GM23338 (cell line): ENCODE measurements at regions not wholly inside any gene's neighbourhood (a gene's known extent, or its start where the extent isn't known, plus 50 kb on each side); places are given as distances from the start of the nearest gene placed in this dataset.

ENCODE experiments used
- ATAC-seq: fragments of 200-7000 bp; cut with Tn5 transposase; 3 replicates; pipeline ENCODE4 v1.9.1; 2020
- DNase-seq: peaks from one replicate; pipeline ENCODE4 v3.0.0-alpha.2; 2015; ENCODE audit warnings: low spot score
- H2AFZ ChIP-seq: fragments of 200-600 bp; sonication (generic); 2 replicates; pipeline ENCODE4 v1.8.0; 2016; ENCODE audit warnings: antibody characterized with exemption, mild to moderate bottlenecking, moderate library complexity
- H3F3A ChIP-seq: fragments of 200-600 bp; sonication (generic); replicated peaks from 2 replicates; pipeline ENCODE4 v1.8.0; 2017; ENCODE audit warnings: antibody characterized with exemption, mixed run types, low read depth
- H3K27ac ChIP-seq: fragments of 200-600 bp; sonication (generic); 2 replicates; pipeline ENCODE4 v1.6.1; 2016; ENCODE audit warnings: low read depth
- H3K27me3 ChIP-seq: fragments of 200-600 bp; sonication (generic); 2 replicates; pipeline ENCODE4 v1.8.0; 2016; ENCODE audit warnings: mild to moderate bottlenecking, mixed run types, moderate library complexity; ENCODE audit not compliant: insufficient read depth
- H3K36me3 ChIP-seq: fragments of 200-600 bp; sonication (generic); 2 replicates; pipeline ENCODE4 v1.8.0; 2016; ENCODE audit warnings: mild to moderate bottlenecking; ENCODE audit not compliant: insufficient read depth
- H3K4me1 ChIP-seq: fragments of 200-600 bp; sonication (generic); 2 replicates; pipeline ENCODE4 v1.8.0; 2016; ENCODE audit warnings: mild to moderate bottlenecking, moderate library complexity; ENCODE audit not compliant: insufficient read depth
- H3K4me2 ChIP-seq: fragments of 200-600 bp; sonication (generic); 2 replicates; pipeline ENCODE4 v1.7.1; 2017; ENCODE audit warnings: mixed run types
- H3K4me3 ChIP-seq: fragments of 200-600 bp; sonication (generic); 2 replicates; pipeline ENCODE4 v1.6.1; 2016; ENCODE audit warnings: mixed run types
- H3K79me2 ChIP-seq: fragments of 200-600 bp; sonication (generic); replicated peaks from 2 replicates; pipeline ENCODE4 v1.8.0; 2017; ENCODE audit warnings: mild to moderate bottlenecking; ENCODE audit not compliant: insufficient read depth
- H3K9me2 ChIP-seq: fragments of 200-600 bp; sonication (generic); 2 replicates; pipeline ENCODE4 v1.8.0; 2017; ENCODE audit not compliant: insufficient read depth
- H4K20me1 ChIP-seq: fragments of 200-600 bp; sonication (generic); replicated peaks from 2 replicates; pipeline ENCODE4 v1.8.0; 2017; ENCODE audit warnings: mild to moderate bottlenecking; ENCODE audit not compliant: insufficient read depth
- H3K27ac Mint-ChIP-seq: 2 replicates; pipeline ENCODE4 v1.8.0; 2020; ENCODE audit warnings: inconsistent platforms, mild to moderate bottlenecking, moderate library complexity, mixed read lengths
- H3K27me3 Mint-ChIP-seq: 3 replicates; pipeline ENCODE4 v1.8.0; 2022; ENCODE audit warnings: low read depth, mild to moderate bottlenecking, moderate library complexity, mixed read lengths, inconsistent platforms; ENCODE audit not compliant: insufficient read depth, poor library complexity
- H3K36me3 Mint-ChIP-seq: 3 replicates; pipeline ENCODE4 v1.8.0; 2021; ENCODE audit warnings: low read depth, mild to moderate bottlenecking, inconsistent platforms, moderate library complexity, mixed read lengths
- H3K4me1 Mint-ChIP-seq: 3 replicates; pipeline ENCODE4 v1.8.0; 2020; ENCODE audit warnings: mild to moderate bottlenecking, inconsistent platforms, mixed read lengths
- H3K4me3 Mint-ChIP-seq: 3 replicates; pipeline ENCODE4 v1.8.0; 2021; ENCODE audit warnings: moderate library complexity, mild to moderate bottlenecking, inconsistent platforms, mixed read lengths
- H3K9me3 Mint-ChIP-seq: 3 replicates; pipeline ENCODE4 v1.8.0; 2020; ENCODE audit warnings: moderate library complexity, mild to moderate bottlenecking, inconsistent platforms, mixed read lengths
- CREB1 ChIP-seq: fragments of 250-450 bp; sonication (Bioruptor Pico); IDR thresholded peaks from 2 replicates; pipeline ENCODE4 v1.5.0; 2020; ENCODE audit warnings: low read depth, mild to moderate bottlenecking, moderate library complexity
- EZH2 ChIP-seq: fragments of 200-600 bp; sonication (generic); IDR thresholded peaks from one replicate; pipeline ENCODE4 v1.8.0; 2017; ENCODE audit warnings: antibody characterized with exemption, mild to moderate bottlenecking, low read depth; ENCODE audit not compliant: unreplicated experiment
- EZH2phosphoT487 ChIP-seq: fragments of 200-600 bp; sonication (generic); IDR thresholded peaks from one replicate; pipeline ENCODE4 v1.8.1; 2018; ENCODE audit warnings: antibody characterized with exemption; ENCODE audit not compliant: unreplicated experiment
- JUNB ChIP-seq: IDR thresholded peaks from one replicate; pipeline ENCODE4 v1.6.1; 2016; ENCODE audit warnings: antibody characterized with exemption; ENCODE audit not compliant: unreplicated experiment
- NANOG ChIP-seq: IDR thresholded peaks from 2 replicates; pipeline ENCODE4 v1.6.1; 2016; ENCODE audit warnings: antibody characterized with exemption, borderline replicate concordance
- POLR2AphosphoS5 ChIP-seq: IDR thresholded peaks from 2 replicates; pipeline ENCODE4 v1.6.1; 2016; ENCODE audit warnings: antibody characterized with exemption, low read depth
- STAT1 ChIP-seq: IDR thresholded peaks from one replicate; pipeline ENCODE4 v1.6.1; 2016; ENCODE audit warnings: antibody characterized with exemption; ENCODE audit not compliant: unreplicated experiment
- ZNF114 ChIP-seq: fragments of 250-450 bp; sonication (Bioruptor Pico); IDR thresholded peaks from 2 replicates; pipeline ENCODE4 v1.5.0; 2020; ENCODE audit warnings: mild to moderate bottlenecking, moderate library complexity
- ZNF331 ChIP-seq: fragments of 250-450 bp; sonication (Bioruptor Pico); IDR thresholded peaks from 2 replicates; pipeline ENCODE4 v1.5.0; 2020; ENCODE audit warnings: low read depth, mild to moderate bottlenecking, moderate library complexity
- TF ChIP-seq, protein P1 (sequence below): fragments of 250-450 bp; sonication (Bioruptor Pico); IDR thresholded peaks from 2 replicates; pipeline ENCODE4 v1.5.0; 2020; ENCODE audit warnings: mild to moderate bottlenecking, moderate library complexity
- TF ChIP-seq, protein P2 (sequence below): IDR thresholded peaks from one replicate; pipeline ENCODE4 v1.6.1; 2018; ENCODE audit warnings: antibody characterized with exemption; ENCODE audit not compliant: unreplicated experiment
- TF ChIP-seq, protein P3 (sequence below): IDR thresholded peaks from 2 replicates; pipeline ENCODE4 v1.6.1; 2016; ENCODE audit warnings: antibody characterized with exemption
- TF ChIP-seq, protein P4 (sequence below), 2 experiments: fragments of 200-600 bp in 1 of 2; sonication (generic) in 1 of 2; conservative IDR thresholded peaks; 2 replicates each; pipeline versions ENCODE4 v1.5.1 to v1.6.1; 2016 to 2017; ENCODE audit warnings: antibody characterized with exemption in 2 of 2, low read depth in 2 of 2, mild to moderate bottlenecking in 2 of 2, moderate library complexity in 1 of 2

DNA sequence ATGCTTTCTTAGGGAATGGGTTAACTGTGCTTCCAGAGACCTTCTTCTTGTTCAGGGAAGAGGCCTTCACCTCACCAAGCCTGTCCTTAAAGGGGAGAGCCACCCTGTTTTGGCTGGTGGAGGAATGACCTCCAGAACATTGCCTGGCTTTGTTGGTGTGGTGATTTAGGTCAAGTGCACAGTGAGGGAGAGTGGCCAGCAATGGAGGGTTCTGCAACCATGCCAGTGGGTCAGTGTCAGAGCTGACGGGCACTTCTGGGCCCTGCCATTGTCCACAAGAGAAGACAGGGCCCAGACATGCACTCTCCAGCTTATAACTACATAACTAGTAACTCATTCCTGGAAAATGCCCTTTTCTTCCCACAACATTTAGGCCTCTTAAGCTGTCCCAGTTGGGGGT is 238.5 kb upstream of the AKR1E2 start:
- Histone ChIP-seq H3F3A (no peaks in the 10 kb centered on the region), H3K4me3 (no peak overlapping the region), H3K4me2 (no peak overlapping the region), H3K36me3 (no peaks in the 10 kb centered on the region), H3K27me3 (no peaks in the 10 kb centered on the region), H3K79me2 (no peaks in the 10 kb centered on the region), H3K27ac (no peak overlapping the region), H2AFZ (no peak overlapping the region), H4K20me1 (no peaks in the 10 kb centered on the region), H3K9me2 (no peaks in the 10 kb centered on the region), H3K4me1 (no peaks in the 10 kb centered on the region)
- TF ChIP-seq, protein P1, sequence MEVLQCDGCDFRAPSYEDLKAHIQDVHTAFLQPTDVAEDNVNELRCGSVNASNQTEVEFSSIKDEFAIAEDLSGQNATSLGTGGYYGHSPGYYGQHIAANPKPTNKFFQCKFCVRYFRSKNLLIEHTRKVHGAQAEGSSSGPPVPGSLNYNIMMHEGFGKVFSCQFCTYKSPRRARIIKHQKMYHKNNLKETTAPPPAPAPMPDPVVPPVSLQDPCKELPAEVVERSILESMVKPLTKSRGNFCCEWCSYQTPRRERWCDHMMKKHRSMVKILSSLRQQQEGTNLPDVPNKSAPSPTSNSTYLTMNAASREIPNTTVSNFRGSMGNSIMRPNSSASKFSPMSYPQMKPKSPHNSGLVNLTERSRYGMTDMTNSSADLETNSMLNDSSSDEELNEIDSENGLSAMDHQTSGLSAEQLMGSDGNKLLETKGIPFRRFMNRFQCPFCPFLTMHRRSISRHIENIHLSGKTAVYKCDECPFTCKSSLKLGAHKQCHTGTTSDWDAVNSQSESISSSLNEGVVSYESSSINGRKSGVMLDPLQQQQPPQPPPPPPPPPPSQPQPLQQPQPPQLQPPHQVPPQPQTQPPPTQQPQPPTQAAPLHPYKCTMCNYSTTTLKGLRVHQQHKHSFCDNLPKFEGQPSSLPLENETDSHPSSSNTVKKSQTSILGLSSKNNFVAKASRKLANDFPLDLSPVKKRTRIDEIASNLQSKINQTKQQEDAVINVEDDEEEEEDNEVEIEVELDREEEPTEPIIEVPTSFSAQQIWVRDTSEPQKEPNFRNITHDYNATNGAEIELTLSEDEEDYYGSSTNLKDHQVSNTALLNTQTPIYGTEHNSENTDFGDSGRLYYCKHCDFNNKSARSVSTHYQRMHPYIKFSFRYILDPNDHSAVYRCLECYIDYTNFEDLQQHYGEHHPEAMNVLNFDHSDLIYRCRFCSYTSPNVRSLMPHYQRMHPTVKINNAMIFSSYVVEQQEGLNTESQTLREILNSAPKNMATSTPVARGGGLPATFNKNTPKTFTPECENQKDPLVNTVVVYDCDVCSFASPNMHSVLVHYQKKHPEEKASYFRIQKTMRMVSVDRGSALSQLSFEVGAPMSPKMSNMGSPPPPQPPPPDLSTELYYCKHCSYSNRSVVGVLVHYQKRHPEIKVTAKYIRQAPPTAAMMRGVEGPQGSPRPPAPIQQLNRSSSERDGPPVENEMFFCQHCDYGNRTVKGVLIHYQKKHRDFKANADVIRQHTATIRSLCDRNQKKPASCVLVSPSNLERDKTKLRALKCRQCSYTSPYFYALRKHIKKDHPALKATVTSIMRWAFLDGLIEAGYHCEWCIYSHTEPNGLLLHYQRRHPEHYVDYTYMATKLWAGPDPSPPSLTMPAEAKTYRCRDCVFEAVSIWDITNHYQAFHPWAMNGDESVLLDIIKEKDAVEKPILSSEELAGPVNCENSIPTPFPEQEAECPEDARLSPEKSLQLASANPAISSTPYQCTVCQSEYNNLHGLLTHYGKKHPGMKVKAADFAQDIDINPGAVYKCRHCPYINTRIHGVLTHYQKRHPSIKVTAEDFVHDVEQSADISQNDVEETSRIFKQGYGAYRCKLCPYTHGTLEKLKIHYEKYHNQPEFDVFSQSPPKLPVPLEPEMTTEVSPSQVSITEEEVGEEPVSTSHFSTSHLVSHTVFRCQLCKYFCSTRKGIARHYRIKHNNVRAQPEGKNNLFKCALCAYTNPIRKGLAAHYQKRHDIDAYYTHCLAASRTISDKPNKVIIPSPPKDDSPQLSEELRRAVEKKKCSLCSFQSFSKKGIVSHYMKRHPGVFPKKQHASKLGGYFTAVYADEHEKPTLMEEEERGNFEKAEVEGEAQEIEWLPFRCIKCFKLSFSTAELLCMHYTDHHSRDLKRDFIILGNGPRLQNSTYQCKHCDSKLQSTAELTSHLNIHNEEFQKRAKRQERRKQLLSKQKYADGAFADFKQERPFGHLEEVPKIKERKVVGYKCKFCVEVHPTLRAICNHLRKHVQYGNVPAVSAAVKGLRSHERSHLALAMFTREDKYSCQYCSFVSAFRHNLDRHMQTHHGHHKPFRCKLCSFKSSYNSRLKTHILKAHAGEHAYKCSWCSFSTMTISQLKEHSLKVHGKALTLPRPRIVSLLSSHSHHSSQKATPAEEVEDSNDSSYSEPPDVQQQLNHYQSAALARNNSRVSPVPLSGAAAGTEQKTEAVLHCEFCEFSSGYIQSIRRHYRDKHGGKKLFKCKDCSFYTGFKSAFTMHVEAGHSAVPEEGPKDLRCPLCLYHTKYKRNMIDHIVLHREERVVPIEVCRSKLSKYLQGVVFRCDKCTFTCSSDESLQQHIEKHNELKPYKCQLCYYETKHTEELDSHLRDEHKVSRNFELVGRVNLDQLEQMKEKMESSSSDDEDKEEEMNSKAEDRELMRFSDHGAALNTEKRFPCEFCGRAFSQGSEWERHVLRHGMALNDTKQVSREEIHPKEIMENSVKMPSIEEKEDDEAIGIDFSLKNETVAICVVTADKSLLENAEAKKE (CRISPR knock-in tag) = no peak
- TF ChIP-seq ZNF114 (CRISPR knock-in tag) = no peak
- no peak for TF ChIP-seq CREB1 (CRISPR knock-in tag)
- TF ChIP-seq, protein P2, sequence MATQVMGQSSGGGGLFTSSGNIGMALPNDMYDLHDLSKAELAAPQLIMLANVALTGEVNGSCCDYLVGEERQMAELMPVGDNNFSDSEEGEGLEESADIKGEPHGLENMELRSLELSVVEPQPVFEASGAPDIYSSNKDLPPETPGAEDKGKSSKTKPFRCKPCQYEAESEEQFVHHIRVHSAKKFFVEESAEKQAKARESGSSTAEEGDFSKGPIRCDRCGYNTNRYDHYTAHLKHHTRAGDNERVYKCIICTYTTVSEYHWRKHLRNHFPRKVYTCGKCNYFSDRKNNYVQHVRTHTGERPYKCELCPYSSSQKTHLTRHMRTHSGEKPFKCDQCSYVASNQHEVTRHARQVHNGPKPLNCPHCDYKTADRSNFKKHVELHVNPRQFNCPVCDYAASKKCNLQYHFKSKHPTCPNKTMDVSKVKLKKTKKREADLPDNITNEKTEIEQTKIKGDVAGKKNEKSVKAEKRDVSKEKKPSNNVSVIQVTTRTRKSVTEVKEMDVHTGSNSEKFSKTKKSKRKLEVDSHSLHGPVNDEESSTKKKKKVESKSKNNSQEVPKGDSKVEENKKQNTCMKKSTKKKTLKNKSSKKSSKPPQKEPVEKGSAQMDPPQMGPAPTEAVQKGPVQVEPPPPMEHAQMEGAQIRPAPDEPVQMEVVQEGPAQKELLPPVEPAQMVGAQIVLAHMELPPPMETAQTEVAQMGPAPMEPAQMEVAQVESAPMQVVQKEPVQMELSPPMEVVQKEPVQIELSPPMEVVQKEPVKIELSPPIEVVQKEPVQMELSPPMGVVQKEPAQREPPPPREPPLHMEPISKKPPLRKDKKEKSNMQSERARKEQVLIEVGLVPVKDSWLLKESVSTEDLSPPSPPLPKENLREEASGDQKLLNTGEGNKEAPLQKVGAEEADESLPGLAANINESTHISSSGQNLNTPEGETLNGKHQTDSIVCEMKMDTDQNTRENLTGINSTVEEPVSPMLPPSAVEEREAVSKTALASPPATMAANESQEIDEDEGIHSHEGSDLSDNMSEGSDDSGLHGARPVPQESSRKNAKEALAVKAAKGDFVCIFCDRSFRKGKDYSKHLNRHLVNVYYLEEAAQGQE = no peak
- TF ChIP-seq, protein P3, sequence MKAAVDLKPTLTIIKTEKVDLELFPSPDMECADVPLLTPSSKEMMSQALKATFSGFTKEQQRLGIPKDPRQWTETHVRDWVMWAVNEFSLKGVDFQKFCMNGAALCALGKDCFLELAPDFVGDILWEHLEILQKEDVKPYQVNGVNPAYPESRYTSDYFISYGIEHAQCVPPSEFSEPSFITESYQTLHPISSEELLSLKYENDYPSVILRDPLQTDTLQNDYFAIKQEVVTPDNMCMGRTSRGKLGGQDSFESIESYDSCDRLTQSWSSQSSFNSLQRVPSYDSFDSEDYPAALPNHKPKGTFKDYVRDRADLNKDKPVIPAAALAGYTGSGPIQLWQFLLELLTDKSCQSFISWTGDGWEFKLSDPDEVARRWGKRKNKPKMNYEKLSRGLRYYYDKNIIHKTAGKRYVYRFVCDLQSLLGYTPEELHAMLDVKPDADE = no peak
- no peak for TF ChIP-seq STAT1
- TF ChIP-seq JUNB = no peak
- TF ChIP-seq POLR2AphosphoS5 = no peak
- TF ChIP-seq EZH2phosphoT487 = no peak
- no peak for TF ChIP-seq NANOG
- TF ChIP-seq EZH2 = no peak
- no peak for TF ChIP-seq ZNF331 (CRISPR knock-in tag)
- TF ChIP-seq, protein P4, sequence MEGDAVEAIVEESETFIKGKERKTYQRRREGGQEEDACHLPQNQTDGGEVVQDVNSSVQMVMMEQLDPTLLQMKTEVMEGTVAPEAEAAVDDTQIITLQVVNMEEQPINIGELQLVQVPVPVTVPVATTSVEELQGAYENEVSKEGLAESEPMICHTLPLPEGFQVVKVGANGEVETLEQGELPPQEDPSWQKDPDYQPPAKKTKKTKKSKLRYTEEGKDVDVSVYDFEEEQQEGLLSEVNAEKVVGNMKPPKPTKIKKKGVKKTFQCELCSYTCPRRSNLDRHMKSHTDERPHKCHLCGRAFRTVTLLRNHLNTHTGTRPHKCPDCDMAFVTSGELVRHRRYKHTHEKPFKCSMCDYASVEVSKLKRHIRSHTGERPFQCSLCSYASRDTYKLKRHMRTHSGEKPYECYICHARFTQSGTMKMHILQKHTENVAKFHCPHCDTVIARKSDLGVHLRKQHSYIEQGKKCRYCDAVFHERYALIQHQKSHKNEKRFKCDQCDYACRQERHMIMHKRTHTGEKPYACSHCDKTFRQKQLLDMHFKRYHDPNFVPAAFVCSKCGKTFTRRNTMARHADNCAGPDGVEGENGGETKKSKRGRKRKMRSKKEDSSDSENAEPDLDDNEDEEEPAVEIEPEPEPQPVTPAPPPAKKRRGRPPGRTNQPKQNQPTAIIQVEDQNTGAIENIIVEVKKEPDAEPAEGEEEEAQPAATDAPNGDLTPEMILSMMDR (conservative IDR thresholded peaks at IDR 0.05; ENCODE audit: low read depth in 2 of 2) = no peak
- H3K9me3 Mint-ChIP-seq = no peaks in the 10 kb centered on the region
- H3K36me3 Mint-ChIP-seq = no peaks in the 10 kb centered on the region
- no peaks in the 10 kb centered on the region for H3K4me1 Mint-ChIP-seq
- no peak for DNase-seq
- H3K27me3 Mint-ChIP-seq = no peaks in the 10 kb centered on the region
- H3K4me3 Mint-ChIP-seq = no peak overlapping the region
- no peak overlapping the region for H3K27ac Mint-ChIP-seq
- ATAC-seq = no peak
